Type B pancreatic cell (in vitro differentiated cells): ENCODE measurements at regions not wholly inside any gene's neighbourhood (a gene's known extent, or its start where the extent isn't known, plus 50 kb on each side); places are given as distances from the start of the nearest gene placed in this dataset.

Experiments used
- DNase-seq: peaks from one replicate; pipeline ENCODE4 v3.0.0; 2021; ENCODE audit warnings: mixed read lengths; ENCODE audit not compliant: unreplicated experiment; ENCODE audit errors: extremely low spot score
- H3K27ac Mint-ChIP-seq: 2 replicates; pipeline ENCODE4 v1.8.0; 2021; ENCODE audit warnings: mild to moderate bottlenecking, mixed read lengths
- H3K27me3 Mint-ChIP-seq: 2 replicates; pipeline ENCODE4 v1.8.0; 2021; ENCODE audit warnings: mixed read lengths
- H3K36me3 Mint-ChIP-seq: 2 replicates; pipeline ENCODE4 v1.8.0; 2021; ENCODE audit warnings: mixed read lengths
- H3K4me1 Mint-ChIP-seq: one replicate; pipeline ENCODE4 v1.8.0; 2021; ENCODE audit warnings: mixed read lengths; ENCODE audit not compliant: unreplicated experiment
- H3K4me3 Mint-ChIP-seq: 2 replicates; pipeline ENCODE4 v1.8.0; 2021; ENCODE audit warnings: mild to moderate bottlenecking, mixed read lengths
- H3K9me3 Mint-ChIP-seq: 2 replicates; pipeline ENCODE4 v1.8.0; 2021; ENCODE audit warnings: mixed read lengths
- TF ChIP-seq, protein P1 (sequence below): fragments of 200-600 bp; sonication (generic); conservative IDR thresholded peaks from 2 replicates; pipeline ENCODE4 v1.5.0; 2021; ENCODE audit warnings: antibody characterized with exemption, mild to moderate bottlenecking

- H3K4me1 Mint-ChIP-seq, result peaks cover 5% of the 10 kb centered on the region
- no peak overlapping the region for H3K27ac Mint-ChIP-seq
- H3K9me3 Mint-ChIP-seq, result no peaks in the 10 kb centered on the region
- TF ChIP-seq, protein P1, sequence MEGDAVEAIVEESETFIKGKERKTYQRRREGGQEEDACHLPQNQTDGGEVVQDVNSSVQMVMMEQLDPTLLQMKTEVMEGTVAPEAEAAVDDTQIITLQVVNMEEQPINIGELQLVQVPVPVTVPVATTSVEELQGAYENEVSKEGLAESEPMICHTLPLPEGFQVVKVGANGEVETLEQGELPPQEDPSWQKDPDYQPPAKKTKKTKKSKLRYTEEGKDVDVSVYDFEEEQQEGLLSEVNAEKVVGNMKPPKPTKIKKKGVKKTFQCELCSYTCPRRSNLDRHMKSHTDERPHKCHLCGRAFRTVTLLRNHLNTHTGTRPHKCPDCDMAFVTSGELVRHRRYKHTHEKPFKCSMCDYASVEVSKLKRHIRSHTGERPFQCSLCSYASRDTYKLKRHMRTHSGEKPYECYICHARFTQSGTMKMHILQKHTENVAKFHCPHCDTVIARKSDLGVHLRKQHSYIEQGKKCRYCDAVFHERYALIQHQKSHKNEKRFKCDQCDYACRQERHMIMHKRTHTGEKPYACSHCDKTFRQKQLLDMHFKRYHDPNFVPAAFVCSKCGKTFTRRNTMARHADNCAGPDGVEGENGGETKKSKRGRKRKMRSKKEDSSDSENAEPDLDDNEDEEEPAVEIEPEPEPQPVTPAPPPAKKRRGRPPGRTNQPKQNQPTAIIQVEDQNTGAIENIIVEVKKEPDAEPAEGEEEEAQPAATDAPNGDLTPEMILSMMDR, result no peak
- H3K4me3 Mint-ChIP-seq, result no peak overlapping the region
- H3K27me3 Mint-ChIP-seq, result peaks cover 18% of the 10 kb centered on the region
- H3K36me3 Mint-ChIP-seq, result no peaks in the 10 kb centered on the region
- no peak for DNase-seq
These were observed 248.0 kb upstream of the SFRP2 start for GRCh38 chr4:154036856-154037255.

GRCh38 chr4:154035341-154035740, 246.5 kb upstream of the SFRP2 start:
- DNase-seq, result no peak
- TF ChIP-seq, protein P1, result no peak
- H3K27me3 Mint-ChIP-seq, result peaks cover 12% of the 10 kb centered on the region
- H3K36me3 Mint-ChIP-seq, result no peaks in the 10 kb centered on the region
- no peak overlapping the region for H3K4me3 Mint-ChIP-seq
- H3K4me1 Mint-ChIP-seq, result peaks cover 4% of the 10 kb centered on the region
- H3K27ac Mint-ChIP-seq, result no peak overlapping the region
- no peaks in the 10 kb centered on the region for H3K9me3 Mint-ChIP-seq

- no peak overlapping the region for H3K27ac Mint-ChIP-seq
- no peaks in the 10 kb centered on the region for H3K36me3 Mint-ChIP-seq
- peaks cover 4% of the 10 kb centered on the region for H3K4me1 Mint-ChIP-seq
- DNase-seq, result no peak
- H3K4me3 Mint-ChIP-seq, result no peak overlapping the region
- no peaks in the 10 kb centered on the region for H3K9me3 Mint-ChIP-seq
- TF ChIP-seq, protein P1, result no peak
- peaks cover 12% of the 10 kb centered on the region for H3K27me3 Mint-ChIP-seq
These were observed 245.0 kb upstream of the SFRP2 start for GRCh38 chr4:154033921-154034320.

GRCh38 chr4:154032914-154033313, 244.0 kb upstream of the SFRP2 start:
- DNase-seq, result no peak
- Mint-ChIP-seq H3K4me3 (no peak overlapping the region), H3K27ac (no peak overlapping the region), H3K36me3 (no peaks in the 10 kb centered on the region), H3K4me1 (peaks cover 4% of the 10 kb centered on the region), H3K9me3 (no peaks in the 10 kb centered on the region), H3K27me3 (peaks cover 12% of the 10 kb centered on the region)
- TF ChIP-seq, protein P1, result no peak

DNA sequence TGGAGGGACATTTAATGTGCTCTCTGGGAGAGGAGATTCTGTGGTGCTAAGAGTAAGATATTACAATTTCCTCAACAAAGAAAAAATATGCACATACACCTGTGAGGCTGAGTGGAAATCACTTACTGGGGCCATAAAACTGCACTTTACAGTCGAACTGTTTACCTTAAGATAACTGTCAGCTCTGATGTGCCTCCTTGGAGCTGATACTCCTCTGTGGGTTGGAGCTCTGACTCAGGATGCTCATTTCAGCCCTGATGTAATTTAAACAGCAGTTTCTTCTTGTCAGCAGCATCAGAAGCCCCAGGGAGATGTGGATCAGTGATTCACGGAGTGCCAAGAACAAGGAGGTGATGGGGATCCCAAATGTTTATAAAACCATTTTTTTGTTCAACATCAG, 241.9 kb upstream of the SFRP2 start:
- no peak overlapping the region for H3K4me3 Mint-ChIP-seq
- H3K27me3 Mint-ChIP-seq, result peaks cover 8% of the 10 kb centered on the region
- H3K36me3 Mint-ChIP-seq, result no peaks in the 10 kb centered on the region
- DNase-seq, result no peak
- peaks cover 4% of the 10 kb centered on the region for H3K4me1 Mint-ChIP-seq
- H3K27ac Mint-ChIP-seq, result no peak overlapping the region
- no peaks in the 10 kb centered on the region for H3K9me3 Mint-ChIP-seq
- TF ChIP-seq, protein P1, result no peak

GRCh38 chr4:154030152-154030551, 241.3 kb upstream of the SFRP2 start:
- H3K36me3 Mint-ChIP-seq, result no peaks in the 10 kb centered on the region
- DNase-seq, result no peak
- TF ChIP-seq, protein P1, result no peak
- no peaks in the 10 kb centered on the region for H3K9me3 Mint-ChIP-seq
- no peak overlapping the region for H3K4me3 Mint-ChIP-seq
- peaks cover 4% of the 10 kb centered on the region for H3K4me1 Mint-ChIP-seq
- peaks cover 6% of the 10 kb centered on the region for H3K27me3 Mint-ChIP-seq
- H3K27ac Mint-ChIP-seq, result no peak overlapping the region
